G401.6 (cell line): ENCODE measurements at regions not wholly inside any gene's neighbourhood (a gene's known extent, or its start where the extent isn't known, plus 50 kb on each side); places are given as distances from the start of the nearest gene placed in this dataset.
"Not testable (repeated sequence)": the region's sequence is repeated elsewhere in the genome, so short reads cannot be mapped to it uniquely, and the experiment has no call there.

Source experiments
- FAIRE-seq: peaks from 2 replicates; lab custom pipeline; 2012; peaks lifted over from hg19 to GRCh38; lab: Jason Lieb, UNC

DNA sequence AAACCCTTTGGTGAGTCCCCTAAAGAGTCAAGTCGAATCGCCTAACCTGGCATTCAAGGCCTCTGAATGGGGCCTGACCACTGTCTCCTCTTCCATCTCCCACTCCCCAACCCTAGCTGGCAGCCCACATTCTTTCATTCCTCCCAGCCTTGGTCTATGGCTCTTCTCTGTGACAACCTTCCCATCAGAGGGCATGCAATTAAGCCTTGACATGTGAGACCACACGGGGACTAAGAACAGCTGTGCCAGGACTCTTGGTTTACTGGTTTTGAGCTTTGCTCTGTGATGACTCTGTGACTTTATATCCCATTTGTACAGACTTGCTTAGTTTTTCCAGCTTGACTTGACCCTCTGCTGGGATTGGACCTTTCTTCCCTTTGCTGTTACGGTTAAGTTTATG lies 116.6 kb downstream of the BUB3 start:
- FAIRE-seq = no peak

DNA sequence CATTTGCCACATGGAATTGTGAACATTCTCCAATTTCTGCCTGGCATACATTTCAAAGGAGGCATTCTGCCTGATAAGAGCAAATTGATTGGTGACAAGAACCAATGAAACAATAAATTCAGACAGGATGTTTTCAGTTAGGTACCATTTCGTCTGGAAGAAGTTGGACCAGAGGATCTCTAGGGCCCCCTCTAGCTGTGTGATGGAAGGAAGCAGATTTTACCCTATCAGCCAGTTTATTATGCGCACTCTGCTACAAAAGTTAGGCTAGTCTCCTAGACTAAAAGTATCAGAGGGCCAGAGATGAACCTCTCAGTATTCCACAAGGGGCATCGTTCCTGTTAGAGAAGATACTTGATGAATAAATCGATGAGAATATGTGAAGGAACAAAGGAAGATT lies 118.0 kb downstream of the BUB3 start:
- FAIRE-seq = no peak

DNA sequence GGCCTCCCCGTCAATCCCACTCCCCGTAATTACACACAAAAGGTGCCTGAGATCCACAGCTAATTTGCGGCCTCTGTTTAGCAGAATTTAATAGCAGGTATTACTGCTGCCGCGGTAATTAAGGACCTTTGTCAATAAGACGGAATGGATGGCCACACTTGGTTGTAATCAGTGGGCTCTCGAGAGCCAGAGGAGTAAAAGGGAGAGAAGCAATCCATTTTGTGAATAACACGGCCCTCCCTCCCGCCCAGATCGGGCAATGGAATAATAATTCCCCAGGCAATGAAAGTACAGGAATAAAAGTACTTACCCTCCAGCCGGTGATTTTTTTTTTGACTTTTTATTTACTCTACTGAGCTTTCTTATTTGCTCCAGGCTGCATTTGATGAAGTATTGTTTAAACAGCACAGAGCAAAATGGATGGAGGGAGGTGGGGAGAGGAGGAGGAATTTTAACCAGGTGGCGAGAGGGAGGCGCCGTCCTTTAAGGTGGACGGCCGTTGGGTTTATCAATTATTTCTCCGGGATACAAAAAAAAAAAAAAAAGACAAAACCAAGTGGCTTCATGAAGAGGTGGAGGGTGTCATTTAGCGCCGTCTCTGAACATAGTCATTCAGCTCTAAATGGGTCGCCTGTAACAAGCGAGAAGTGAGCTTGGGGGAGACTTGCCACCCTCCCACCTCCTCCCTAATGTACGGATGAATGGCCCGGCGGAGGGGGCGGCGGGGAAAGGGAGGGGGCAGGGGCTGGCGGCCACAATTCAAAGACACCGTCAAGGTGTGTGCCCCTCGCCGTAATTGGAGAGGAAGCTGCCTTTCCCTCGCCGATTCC lies 120.3 kb downstream of the BUB3 start:
- FAIRE-seq = no peak

DNA sequence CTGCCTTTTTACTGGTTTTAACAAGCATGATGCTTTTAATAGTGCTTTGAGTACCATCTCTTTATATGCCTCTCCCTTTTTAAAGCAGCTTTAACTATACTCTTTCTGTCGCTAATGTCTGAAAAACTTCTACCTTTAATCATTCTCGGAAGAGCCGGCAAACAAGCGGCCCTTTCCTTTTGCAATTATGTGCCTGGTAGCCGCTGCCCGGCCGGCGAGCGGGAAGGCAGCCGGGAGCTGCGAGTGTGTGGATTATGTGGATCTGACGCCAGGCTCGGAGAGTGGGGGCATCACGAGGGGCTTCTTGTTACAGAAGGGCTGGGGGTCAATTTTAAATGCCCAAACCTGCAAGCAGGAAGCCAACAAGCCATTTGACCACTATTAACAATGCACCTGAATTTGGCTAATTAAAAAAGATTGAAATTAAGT lies 120.9 kb downstream of the BUB3 start:
- no peak for FAIRE-seq

DNA sequence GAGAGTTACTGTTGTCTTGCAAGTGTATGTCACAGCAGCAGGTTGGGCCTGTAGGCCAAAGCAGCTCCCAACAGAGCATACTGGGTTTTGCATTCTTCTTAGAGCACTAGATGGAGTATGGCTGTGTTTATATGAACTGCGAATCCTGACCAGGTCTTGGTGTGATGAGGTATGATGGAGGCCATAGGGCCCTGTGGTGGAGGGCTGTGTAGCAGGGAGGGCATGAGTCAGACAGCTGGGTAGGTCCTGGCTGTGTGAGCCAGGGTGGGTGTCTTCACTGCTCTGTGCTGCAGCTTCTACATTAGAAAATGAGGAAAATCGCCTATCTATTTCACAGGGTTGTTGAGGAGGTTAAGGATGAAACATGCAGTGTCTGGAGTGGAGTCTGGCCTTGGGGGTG lies 124.2 kb downstream of the BUB3 start:
- FAIRE-seq = no peak

DNA sequence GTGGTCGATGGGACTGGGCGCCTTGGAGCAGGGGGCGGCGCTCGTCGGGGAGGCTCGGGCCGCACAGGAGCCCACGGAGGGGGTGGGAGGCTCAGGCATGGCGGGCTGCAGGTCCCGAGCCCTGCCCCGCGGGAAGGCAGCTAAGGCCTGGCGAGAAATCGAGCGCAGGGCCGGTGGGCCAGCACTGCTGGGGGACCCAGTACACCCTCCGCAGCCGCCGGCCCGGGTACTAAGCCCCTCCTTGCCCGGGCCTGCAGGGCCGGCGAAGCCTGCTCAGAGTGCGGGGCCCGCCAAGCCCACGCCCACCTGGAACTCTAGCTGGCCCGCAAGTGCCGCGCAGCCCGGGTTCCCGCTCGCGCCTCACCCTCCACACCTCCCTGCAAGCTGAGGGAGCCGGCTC lies 129.2 kb downstream of the BUB3 start:
- FAIRE-seq = not testable (repeated sequence)

DNA sequence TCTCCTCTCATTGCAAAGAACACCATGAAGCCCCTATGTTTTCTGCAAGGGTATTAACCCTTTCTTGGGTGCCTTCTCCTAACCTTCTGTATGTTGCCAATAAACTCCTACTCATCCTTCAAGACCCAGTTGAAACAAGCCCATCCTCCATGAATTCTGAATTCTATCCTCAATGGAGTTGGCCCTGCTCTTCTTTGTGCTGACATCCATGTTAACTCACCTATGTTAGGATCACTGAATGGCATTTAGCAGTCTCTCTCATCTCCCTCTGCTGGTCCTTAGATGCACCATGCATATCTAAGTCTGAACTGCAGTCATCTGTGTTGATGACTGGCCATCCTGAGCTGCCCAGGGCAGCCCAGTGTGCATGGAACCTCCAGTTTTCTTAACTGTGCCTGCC lies 129.8 kb downstream of the BUB3 start:
- FAIRE-seq = no peak

DNA sequence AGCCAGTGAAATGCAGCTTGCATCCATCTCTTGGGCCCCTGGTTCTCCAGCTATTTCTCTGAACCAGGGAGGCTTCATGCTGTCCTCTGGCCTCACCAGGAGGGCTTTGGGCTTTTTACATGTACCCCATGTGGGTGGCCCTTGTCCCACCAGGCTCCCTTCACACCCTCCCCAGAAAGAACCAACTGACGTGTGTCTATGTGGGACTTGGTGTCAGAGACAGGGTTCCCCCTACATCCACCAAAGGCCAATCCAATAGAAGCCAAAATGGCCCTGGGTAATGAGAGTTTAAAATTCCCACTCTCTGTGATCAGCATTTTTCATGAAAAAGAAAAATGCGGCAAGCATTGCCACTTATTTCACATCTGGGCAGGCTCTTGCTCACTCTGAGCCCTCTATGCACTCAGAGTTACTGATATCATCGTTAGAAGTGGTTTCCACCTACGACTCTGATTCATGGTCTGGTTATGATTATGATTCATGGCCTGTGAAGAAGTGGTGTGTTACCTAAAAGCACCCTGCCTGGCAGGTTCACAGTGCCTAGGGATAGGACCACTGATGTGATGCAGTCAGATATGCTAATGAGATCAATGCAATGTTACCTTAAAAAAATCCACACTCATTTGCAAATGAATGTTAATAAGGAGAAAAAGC lies 133.5 kb downstream of the BUB3 start:
- no peak for FAIRE-seq

DNA sequence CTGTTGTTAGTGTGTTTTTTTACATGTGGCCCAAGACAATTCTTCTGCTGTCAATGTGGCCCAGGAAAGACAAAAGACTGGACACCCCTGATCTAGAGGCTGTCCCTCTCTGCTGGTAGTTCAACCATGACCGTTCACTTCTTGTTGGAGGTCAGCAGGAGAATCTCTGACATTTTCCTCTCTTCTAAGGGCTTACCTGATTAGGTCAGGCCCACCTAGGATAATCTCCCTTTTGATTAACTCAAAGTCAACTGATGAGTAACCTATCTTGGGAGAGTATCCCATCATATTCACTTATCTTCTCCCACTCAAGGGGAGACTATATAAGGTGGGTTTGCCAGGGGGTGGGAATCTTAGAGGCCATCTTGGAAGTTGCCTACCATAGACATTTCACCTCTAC lies 135.2 kb downstream of the BUB3 start:
- FAIRE-seq = no peak

DNA sequence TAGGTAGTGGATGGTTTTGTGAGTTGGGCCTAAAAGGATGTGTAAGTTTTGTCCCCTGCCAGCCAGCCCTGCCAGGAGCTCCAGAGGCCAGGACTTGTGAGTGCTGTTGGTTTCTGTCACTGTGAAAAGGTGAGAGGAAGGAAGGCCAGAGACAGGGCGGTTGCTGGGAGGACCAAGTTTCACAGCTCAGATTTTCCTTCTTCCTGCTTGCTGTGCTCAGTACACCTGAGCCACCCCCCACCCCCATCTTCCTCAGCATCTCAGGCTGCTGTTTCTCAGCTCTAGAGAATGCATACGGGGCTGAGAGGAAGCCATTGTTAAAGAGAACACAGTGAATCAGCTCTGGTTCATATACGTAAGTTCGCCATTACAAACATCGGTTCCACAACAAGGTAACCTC lies 139.9 kb downstream of the BUB3 start:
- FAIRE-seq = no peak

DNA sequence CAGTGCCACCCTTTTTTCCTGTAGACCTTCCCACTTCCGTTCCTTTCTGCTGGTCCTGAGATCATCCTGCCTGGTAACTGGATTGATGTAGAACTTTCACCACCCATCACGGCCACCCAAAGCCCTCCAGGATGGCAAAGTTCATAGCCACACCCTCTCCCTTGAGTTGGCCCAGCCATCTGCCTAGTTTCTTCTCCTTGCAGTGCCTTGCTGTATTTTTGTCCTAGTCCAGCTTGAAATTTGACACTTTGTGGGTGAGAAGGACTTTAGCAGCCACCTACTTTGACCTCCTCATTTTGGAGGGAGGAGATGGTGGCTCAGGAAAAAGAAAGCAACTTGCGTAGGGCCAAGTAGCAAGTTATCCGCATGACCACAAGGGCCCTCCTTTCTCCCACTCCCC lies 140.7 kb downstream of the BUB3 start:
- no peak for FAIRE-seq

DNA sequence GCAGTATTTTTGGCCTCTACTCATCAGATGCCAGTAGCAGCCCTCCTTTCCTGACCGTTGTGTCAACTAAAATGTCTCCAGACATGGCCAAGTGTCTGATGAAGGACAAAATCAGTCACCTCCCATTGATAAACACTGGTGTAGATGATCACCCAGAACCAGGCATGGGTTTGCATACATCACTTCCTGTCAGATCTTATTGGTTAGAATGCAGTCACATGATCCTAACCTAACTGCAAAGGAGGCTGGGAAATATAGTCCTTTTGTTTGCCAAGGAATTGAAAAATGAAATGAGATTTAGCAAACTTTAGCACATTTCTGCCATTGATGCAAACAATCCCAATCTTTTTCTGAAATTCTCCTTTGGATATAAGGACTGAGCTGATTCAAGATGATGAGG lies 141.4 kb downstream of the BUB3 start:
- FAIRE-seq = no peak

DNA sequence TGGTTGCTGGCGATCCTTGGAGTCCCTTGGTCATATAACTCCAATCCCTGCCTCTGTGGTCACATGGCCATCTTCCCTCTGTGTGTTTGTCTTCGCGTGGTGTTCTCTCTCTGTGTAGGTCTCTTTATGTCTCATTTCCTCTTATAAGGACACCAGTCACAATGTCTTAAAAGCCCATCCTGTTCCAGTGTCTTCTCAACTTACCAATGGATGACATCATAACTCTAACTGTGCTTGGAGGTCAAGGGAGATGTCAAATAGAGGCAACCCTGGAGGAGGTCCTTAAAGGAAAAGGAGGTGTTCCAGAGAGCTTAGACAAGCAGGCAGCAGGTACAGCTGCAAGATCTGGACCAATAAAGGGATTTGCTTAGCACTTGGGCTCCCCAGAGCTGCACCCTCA lies 143.0 kb downstream of the BUB3 start:
- FAIRE-seq = no peak

DNA sequence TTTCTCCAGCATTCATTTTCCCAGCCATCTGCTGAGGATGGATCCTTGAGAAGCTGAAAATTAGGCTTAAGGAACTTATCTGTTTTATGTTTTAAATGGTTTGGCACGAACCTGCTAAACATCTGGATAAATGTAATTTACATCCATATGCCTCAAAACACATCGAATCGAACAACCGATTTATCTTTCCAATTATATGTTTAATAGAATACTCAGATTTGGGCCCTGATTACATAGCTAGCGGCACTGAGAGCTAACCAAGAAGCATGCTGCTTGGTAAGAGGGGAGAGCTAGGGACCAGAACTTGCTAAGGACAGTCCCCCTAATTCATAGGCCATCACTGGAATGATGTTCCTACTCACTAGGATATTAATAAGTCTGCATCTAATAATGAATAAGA lies 144.4 kb downstream of the BUB3 start:
- FAIRE-seq = no peak

DNA sequence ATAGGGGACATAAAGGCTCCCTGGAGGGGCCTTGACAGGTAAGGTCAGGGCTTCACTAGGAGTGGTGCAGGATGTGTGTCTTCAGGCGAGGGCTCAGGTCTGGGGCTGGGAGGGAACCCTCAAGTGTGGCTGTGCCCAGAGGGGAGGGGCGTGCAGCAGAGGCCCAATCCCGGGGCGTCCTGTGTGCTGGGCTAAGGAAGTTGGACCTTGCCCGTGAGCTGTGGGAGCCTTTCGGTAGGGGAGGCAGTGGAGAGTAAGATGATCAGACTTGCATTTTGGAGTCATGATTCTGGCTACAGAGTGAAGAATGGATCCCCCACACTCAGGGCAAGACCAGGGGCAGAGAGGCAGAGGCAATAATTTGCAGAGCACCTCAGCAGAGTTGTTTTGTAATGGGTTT lies 145.4 kb downstream of the BUB3 start:
- no peak for FAIRE-seq

DNA sequence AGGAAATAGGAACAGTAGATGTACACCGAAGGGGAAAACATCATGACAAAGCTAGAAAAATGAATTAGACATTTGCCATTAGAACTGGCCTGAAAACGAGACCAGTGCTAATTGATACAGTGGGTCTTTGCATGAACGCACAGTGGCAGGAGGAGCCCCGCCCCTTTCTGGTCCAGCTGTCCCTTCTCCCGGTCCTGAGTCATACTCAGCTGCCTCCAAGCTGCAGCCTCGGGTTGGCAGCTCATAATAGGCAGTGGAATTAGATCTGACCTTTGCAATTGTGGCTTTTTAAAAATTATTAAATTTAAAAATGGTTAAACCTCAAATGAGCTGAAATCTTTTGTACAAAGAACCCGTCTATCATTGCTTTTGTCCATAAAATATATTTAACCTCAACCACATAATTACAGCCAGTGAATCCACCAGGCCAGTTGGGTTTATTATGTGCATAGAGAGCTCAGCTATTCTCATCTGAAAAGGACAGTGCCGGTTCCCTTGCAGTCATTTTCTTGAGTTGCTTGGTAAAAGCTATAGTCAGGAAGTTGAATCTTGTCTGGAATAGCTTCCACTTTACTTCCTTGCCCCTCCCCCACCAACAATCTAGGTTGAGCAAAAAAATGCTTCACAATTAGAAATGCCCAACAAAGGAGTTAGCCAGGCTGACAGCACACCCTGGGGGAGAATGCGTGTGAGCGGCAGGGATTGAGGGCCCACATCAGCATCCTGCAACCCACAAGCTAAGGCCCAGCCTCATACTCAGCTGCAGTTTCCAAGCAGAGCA lies 147.1 kb downstream of the BUB3 start:
- no peak for FAIRE-seq

DNA sequence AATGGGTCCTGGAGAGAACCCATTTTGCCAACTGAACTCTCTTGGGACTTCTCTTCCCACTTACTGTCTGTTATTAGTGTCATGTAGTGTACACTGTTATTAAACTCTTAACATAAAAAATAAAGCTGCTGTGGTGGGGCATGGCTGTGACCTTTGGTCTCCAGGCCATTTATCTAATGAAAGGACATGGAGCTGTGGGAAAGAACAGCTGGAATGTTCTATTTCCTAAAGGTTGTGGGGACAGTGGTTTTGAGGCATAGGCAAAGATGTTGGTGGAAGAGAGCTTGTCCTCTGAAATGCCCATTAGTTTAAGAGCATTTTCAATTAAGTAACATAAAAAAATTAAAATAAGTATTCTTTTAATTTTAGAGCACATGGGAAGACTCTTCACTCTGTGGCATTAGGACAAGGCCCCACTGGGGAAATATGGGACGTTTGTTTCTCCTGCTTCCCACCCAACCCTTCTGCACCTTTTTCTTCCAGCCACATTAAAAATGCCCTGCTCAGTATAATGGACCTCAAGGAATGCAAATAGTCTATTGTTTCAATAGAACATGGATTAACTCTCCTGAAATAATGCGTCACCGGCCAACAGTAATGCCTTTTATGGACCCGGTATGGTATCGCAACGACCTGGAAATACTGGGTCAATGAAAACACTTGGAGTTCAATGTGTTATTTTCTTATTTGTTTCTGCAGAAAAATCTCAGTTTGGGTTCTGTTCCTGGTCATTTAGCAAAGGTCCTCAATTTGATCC lies 149.6 kb downstream of the BUB3 start:
- FAIRE-seq = no peak

DNA sequence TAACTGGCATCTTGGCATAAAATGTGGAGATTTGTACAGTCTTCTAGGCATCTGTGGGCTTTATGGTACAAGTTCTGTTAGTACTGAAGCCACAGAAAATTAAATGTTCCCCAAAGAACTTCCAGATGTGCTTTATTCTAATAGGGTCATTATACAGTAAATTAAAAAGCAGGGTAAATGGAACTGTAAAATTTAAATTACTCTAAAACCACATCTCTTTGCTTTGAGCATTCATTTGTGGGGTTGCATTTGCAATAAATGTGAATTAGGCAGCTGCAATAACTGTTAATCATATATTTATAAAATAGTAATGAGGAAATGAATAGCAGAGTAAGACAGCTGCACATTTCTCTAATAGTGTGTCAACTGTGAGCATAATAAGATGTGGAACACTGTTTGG lies 151.5 kb downstream of the BUB3 start:
- FAIRE-seq = no peak

DNA sequence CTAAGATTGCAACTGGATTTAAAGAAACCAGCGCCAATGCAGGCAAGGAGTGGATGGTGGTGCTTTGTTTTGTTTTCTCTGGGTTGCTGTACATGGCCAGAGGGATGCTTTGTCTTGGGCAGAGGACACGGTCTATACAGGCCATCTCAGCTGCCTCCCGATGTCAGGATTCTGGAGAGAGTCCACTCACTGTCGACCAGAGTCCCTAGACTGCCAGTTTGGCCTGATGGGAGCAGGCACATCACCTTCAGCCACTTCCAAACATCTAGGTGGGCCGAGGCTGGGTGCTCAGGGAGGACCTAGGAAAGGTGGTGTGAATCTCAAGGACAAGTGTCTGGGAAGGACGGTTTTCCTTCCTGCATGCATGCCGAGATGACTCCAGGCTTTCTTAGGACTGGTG lies 152.1 kb downstream of the BUB3 start:
- no peak for FAIRE-seq

DNA sequence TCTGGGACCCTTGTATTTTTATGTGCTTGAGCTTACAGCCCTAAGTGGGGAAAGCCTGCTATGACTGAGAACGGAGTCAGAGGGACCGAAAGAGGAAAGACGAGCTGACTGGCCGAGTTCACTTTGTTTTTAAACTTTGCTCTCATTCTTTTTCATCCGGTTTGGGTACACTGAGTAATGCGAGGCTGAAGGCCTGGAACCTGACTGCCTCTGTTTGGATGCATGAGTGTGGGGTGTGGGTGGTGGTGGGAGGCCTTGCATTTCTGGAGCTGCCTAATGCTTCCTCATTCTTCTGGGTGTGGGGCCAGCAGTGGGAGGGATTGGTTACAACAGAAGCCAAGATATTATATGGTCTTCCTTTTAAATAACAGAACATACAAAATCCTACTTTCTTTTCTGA lies 155.5 kb downstream of the BUB3 start:
- no peak for FAIRE-seq

DNA sequence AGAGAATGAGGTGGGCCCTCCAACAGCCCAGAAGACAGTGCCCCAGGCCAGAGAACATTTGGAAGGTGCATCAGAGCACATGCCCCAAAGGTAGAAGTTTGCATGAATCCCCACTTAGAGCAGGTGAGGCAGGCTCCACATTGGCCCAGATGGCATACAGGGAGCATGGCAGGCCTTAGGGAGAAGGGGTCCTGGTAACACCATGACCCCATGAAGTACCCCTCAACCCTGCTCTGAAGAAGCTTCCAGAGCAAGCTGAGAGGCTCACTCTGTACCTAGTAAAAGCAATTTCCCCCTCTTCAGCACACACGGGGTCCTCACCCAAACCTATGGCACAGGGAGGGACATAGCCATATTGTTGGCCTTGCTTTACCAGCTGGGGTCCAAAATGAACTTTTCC lies 162.6 kb downstream of the BUB3 start:
- FAIRE-seq = no peak

DNA sequence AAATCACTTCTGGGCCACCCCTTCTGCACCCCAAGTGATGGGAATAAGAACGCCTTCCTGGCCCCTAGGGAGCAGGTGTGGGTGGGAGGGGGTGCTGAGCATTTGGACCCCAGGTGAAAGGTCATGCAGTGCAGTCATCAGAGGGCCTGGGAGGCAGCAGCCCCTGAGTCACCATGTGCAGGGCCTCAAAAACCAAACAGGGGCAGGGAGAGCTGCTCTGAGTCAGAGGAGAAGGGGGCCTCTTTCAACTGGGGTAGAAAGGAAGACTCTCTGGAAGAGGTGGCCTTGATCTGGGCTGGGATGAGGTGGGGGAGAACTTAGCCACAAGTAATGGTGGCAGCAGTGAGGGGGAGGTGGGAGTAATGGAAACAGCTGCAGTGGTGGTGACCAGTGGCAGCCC lies 164.3 kb downstream of the BUB3 start:
- FAIRE-seq = no peak

DNA sequence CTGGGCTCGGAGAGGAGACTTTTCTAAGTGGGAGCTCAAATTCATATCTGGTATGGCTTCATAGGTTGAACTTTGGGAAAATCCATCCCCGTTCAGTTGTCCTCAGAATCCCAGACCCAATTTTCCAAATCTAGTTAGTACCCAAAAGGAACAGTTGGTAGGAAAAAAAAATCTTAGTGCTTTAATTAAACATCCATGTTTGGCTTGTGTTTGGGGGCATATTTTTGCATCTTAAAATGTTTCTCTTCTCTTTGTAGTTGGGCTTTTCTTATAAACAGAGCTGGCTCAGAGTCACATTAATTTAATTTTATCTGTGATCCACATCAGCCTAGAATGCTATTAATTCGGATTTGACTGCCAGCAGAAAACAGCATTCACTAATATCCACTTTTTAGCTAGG lies 165.9 kb downstream of the BUB3 start:
- FAIRE-seq = no peak
